RCC 7860 (cell line): ENCODE measurements at regions not wholly inside any gene's neighbourhood (a gene's known extent, or its start where the extent isn't known, plus 50 kb on each side); places are given as distances from the start of the nearest gene placed in this dataset.
A peak's percentile ranks its signal among the peaks of the same experiment; 100 is the strongest.

Source experiments
- DNase-seq: peaks from one replicate; pipeline ENCODE4 v3.0.0-alpha.2; 2015; ENCODE audit warnings: low spot score
- FAIRE-seq: peaks from 2 replicates; lab custom pipeline; 2012; peaks lifted over from hg19 to GRCh38; lab: Jason Lieb, UNC

DNA sequence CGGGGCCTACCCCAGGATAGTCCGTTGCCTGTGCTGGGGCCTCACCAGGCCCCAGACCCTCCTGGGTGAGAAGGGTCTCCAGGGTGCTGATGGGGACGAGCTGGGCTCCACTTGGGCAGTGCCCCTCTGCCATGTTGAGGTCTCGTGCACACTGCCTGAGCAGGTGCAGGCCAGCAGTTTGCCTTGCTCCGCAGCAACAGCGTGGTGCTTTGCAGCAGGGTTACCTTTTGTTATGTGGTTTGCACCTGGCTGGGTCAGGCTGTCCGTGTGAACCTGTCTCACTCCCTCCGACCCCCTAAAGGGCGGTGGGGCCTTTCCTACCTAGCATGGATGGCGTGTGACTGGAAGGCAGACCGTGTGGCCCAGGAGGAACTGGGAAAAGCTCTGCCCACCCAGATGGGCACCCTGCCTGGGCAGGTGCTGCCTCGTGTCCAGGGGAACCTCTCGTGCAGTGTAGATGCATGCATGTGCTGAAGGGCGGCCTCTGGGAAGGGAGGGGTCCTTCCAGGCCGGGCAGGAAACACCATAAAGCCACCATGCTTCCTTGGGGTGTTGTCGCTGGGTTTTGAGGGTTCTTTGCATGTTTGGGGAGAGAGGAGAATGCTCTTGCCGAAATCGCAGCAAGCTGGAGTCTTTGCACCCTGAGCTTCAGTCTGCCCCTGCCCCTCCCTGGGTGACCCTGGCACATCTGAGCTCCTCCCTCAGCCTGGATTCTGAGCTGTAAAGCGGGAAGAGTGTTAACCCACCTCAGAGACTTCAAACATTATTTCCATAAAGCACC, 75.4 kb upstream of the PPARA start:
- DNase-seq (peak; percentile 30), FAIRE-seq (no peak)

GRCh38 chr22:46075764-46076531, 74.4 kb upstream of the PPARA start:
- no peak for DNase-seq
- FAIRE-seq: no peak

GRCh38 chr22:46076651-46077339, 73.5 kb upstream of the PPARA start:
- peak; percentile 10 for FAIRE-seq

DNA sequence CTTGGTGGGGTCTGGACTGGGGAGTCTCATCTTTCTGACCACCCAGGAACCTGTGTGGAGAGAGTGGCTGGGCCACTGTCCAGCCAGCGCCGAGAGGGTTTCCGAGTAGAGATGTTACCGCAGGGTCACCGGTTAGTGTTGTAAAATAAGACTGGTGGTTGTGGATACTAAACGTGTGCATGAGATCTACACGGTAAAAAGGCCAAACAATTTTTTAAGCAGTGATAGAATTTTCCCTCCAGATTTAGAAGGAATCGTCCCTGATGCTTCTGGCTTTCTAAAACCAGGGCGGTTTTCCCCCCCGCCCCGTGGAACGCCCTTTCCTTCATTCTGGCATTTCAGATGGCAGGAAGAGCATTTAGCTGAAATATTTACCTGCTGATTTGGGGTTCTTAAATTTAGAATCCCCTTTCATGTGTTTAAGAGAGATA, 72.6 kb upstream of the PPARA start:
- DNase-seq (peak; percentile 27), FAIRE-seq (no peak)

More at GRCh38 chr22:46076651-46077339, 73.5 kb upstream of the PPARA start:
- peak; percentile 47 for DNase-seq

GRCh38 chr22:46078241-46079092, 71.9 kb upstream of the PPARA start:
- FAIRE-seq: peak; percentile 49
- DNase-seq: peak; percentile 87

GRCh38 chr22:46079093-46079860, 71.0 kb upstream of the PPARA start:
- DNase-seq (peak; percentile 58), FAIRE-seq (no peak)

- FAIRE-seq: peak; percentile 60
- DNase-seq: peak; percentile 92
Measured at GRCh38 chr22:46079861-46080821, 70.2 kb upstream of the PPARA start.

GRCh38 chr22:46081036-46081830, 69.1 kb upstream of the PPARA start:
- DNase-seq: no peak
- no peak for FAIRE-seq

DNA sequence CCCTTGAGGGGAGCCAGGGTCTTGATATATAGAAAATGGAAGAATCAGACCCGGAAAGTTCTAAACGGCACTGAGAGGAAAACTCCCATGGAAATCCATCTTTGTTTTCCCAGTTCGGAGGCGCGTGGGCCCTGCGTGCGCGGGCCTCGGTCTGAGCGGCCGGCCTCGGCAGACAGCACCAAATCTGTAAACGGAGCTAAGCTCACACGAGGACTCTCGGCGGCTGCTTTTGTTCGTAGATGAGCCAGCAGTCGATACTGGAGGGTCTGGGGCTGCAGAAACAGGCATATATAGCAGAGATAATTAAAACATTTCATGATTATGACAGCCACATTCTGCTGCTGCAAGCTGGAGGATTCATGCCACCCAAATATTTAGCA, 68.5 kb upstream of the PPARA start:
- DNase-seq: no peak

GRCh38 chr22:46082633-46083032, 67.7 kb upstream of the PPARA start:
- DNase-seq (no peak), FAIRE-seq (no peak)

More for the DNA sequence above, 68.5 kb upstream of the PPARA start:
- no peak for FAIRE-seq

GRCh38 chr22:46083383-46084350, 66.7 kb upstream of the PPARA start:
- no peak for FAIRE-seq
- DNase-seq: no peak

- DNase-seq (no peak), FAIRE-seq (no peak)
Measured at GRCh38 chr22:46084376-46084775, 66.0 kb upstream of the PPARA start.

DNA sequence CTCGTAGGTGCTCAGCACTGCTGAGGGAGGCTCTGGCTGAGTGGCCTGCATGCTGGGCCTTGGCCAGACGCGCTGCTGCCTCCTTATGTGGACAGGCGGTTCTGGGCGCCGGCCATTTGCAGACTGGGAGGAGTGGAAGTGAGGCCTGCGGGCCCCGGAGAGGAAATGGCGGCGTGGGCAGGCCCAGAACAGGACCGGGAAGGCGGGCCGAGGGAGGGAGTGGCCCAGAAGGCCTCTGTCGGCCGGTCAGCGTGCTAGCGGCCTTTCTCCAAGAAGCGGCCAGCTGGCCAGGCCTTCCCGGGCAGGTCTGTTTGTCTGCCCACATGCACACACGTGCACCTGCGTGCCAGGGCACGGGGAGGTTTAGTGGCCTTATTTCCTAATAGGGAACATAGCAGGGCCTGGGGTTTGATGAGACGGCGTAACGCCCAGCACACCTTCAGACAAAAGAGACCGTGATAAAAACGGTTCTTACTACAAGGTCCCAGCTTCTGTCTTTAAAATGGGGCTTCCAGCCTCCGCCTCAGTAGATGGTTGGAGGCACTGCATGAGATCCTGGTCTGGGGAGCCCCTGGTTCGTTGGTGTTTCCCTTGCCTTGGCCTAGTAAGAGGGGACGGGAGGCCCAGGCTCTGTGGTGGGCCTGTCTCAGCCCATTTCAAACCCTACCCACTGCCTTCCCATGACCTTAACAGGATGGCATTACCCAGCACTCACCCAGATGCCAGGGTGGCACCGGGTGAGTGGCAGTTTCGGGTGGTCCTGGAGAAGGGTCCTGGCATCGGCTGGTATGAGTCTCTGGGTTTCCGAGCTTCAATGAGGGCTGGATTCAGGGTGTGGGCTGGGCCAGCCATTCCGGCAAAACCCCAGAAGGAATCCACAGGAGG, 65.1 kb upstream of the PPARA start:
- no peak for FAIRE-seq
- DNase-seq: peak; percentile 82

GRCh38 chr22:46085828-46086576, 64.3 kb upstream of the PPARA start:
- peak; percentile 75 for FAIRE-seq
- DNase-seq: peak; percentile 80
